ENCODE measurements at regions not wholly inside any gene's neighbourhood (a gene's known extent, or its start where the extent isn't known, plus 50 kb on each side); places are given as distances from the start of the nearest gene placed in this dataset.

GRCh38 chr12:25705261-25705660 lies 152.2 kb upstream of the LMNTD1 start:
- no peak for TF ChIP-seq EZH2 (IDR thresholded peaks at IDR 0.05; ENCODE audit: low read length, missing control alignments)
- no peak for TF ChIP-seq CTCF (conservative IDR thresholded peaks at IDR 0.05 in 1 of 2, IDR thresholded peaks at IDR 0.05 in 1 of 2; ENCODE audit: low read depth in 1 of 2, low read length in 2 of 2)

Data from fibroblast of lung (primary cell).